ENCODE measurements at regions not wholly inside any gene's neighbourhood (a gene's known extent, or its start where the extent isn't known, plus 50 kb on each side); places are given as distances from the start of the nearest gene placed in this dataset.

GRCh38 chr11:19631712-19632498, 80.7 kb upstream of the NAV2 start:
- no peak for TF ChIP-seq CTCF (conservative IDR thresholded peaks at IDR 0.05)
- no peak for TF ChIP-seq ZFX (IDR thresholded peaks at IDR 0.05)
- H3K27ac ChIP-seq = no peak overlapping the region

GRCh38 chr11:19628018-19628417, 84.6 kb upstream of the NAV2 start:
- no peak for TF ChIP-seq ZFX (IDR thresholded peaks at IDR 0.05)
- no peak for TF ChIP-seq CTCF (conservative IDR thresholded peaks at IDR 0.05)
- H3K27ac ChIP-seq = peak overlapping the region; percentile 67

- TF ChIP-seq CTCF (conservative IDR thresholded peaks at IDR 0.05) = no peak
- no peak for TF ChIP-seq ZFX (IDR thresholded peaks at IDR 0.05)
- peak overlapping the region; percentile 67 for H3K27ac ChIP-seq
These were observed 85.1 kb upstream of the NAV2 start for GRCh38 chr11:19627566-19627965.

- no peak for TF ChIP-seq CTCF (conservative IDR thresholded peaks at IDR 0.05)
- no peak for TF ChIP-seq ZFX (IDR thresholded peaks at IDR 0.05)
- H3K27ac ChIP-seq = no peak overlapping the region
These were observed 87.2 kb upstream of the NAV2 start for GRCh38 chr11:19625438-19625837.

- no peak overlapping the region for H3K27ac ChIP-seq
- TF ChIP-seq ZFX (IDR thresholded peaks at IDR 0.05) (no peak), CTCF (conservative IDR thresholded peaks at IDR 0.05) (no peak)
These were observed 94.7 kb upstream of the NAV2 start for GRCh38 chr11:19617696-19618523.

- H3K27ac ChIP-seq = no peak overlapping the region
- TF ChIP-seq CTCF (conservative IDR thresholded peaks at IDR 0.05) (no peak), ZFX (IDR thresholded peaks at IDR 0.05) (no peak)
These were observed 97.1 kb upstream of the NAV2 start for GRCh38 chr11:19615341-19616183.

All from C4-2B (cell line).